Stimulated activated naive CD8-positive, alpha-beta T cell treated with anti-CD3 and anti-CD28 coated beads, Interleukin-15, amount 100 ng/mL, for 72 hours (primary cell): ENCODE measurements at regions not wholly inside any gene's neighbourhood (a gene's known extent, or its start where the extent isn't known, plus 50 kb on each side); places are given as distances from the start of the nearest gene placed in this dataset.

ENCODE experiments used
- ATAC-seq: fragments of 150-1000 bp; cut with Tn5 transposase; 2 replicates; pipeline ENCODE4 v1.10.0; 2021; ENCODE audit warnings: mild to moderate bottlenecking, moderate library complexity
- DNase-seq, 2 donors: peaks; one replicate each; pipeline ENCODE4 v3.0.0; 2021 to 2022
- H3K27ac Mint-ChIP-seq, 2 donors: one replicate each; pipeline ENCODE4 v1.8.0; 2022; ENCODE audit warnings: mild to moderate bottlenecking in 2 of 2, mixed read lengths in 2 of 2, moderate library complexity in 2 of 2
- H3K27me3 Mint-ChIP-seq: one replicate; pipeline ENCODE4 v1.8.0; 2022; ENCODE audit warnings: mixed read lengths
- H3K4me1 Mint-ChIP-seq: one replicate; pipeline ENCODE4 v1.8.0; 2022; ENCODE audit warnings: mild to moderate bottlenecking, mixed read lengths
- H3K4me3 Mint-ChIP-seq, 2 donors: one replicate each; pipeline ENCODE4 v1.8.0; 2022; ENCODE audit warnings: mild to moderate bottlenecking in 2 of 2, mixed read lengths in 2 of 2, moderate library complexity in 1 of 2
- H3K9me3 Mint-ChIP-seq, 2 donors: one replicate each; pipeline ENCODE4 v1.8.0; 2022; ENCODE audit warnings: mixed read lengths in 2 of 2

DNA sequence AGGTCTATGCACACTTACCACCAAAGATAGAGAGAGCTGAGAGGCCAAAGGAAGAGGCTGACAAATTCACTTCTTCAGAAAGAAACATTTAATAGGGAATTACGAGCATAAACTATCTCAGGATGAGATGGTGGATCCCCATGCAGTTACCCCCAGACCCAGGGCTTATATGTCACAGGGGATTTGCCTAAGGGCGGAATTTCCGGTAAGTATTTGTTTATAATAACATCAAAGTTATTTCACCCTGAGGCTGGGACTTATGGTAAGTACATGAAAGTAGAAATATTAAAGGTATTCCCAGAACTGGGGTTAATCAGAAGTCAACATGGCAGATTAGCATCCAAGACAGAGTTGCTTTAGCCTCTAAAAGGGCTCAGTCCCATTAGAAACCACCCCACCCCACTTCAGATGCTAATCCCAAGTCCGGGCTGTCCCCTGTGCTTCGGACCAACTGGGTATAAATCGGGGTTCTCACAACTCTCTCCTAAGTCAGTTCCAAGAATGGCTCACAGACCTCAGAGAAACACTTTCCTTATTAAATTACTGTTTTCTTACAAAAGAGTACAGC lies 247.4 kb upstream of the ZP4 start:
- H3K9me3 Mint-ChIP-seq, result peaks cover 6 to 7% of the 10 kb centered on the region in 2 donors
- ATAC-seq, result no peak
- no peaks in the 10 kb centered on the region for H3K27me3 Mint-ChIP-seq
- no peak for DNase-seq
- no peaks in the 10 kb centered on the region for H3K4me1 Mint-ChIP-seq
- no peak overlapping the region for H3K4me3 Mint-ChIP-seq
- H3K27ac Mint-ChIP-seq, result no peak overlapping the region

DNA sequence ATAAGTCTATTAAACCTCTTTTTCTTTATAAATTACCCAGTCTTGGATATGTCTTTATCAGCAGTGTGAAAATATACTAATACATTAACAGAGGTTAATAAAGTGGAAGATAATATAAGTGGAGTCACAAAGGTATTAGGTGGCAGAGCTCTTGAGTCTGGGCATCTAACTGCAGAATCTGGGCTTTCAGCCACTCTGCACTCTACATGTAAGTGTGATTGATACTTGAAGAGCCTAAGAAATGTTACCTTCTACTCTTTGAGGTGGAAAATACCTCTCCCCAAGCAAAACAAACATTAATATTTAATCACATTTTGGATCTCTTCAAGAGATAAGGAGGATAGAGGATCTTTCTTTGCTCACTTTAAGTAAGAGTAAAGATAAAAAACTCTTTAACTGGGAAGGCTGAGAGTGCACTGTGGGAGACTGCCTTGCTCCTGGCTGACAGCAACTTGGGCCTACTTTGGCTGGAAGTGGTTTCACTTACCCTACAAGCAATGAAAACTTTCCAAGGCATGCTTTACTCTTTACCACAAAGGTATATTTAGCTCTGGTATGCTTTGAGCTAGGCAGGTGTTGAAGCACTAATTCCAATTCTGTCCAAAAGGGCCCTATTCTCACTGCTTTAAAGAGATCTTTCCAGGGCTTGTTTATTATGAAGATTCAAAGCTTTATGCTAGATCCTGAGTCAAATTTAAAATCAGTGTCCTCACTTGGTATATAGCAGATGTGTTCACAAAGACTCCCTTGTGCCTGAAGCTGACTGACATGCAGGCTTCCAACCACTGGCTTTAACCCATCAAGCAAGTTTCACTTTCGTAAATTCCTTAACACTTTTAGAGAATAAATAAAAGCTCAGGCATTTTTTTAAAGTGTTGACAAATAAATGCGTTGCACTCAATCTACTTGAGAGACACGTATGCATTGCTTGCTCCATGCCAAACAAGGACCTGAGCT lies 245.3 kb upstream of the ZP4 start:
- DNase-seq, result no peak
- no peaks in the 10 kb centered on the region for H3K4me1 Mint-ChIP-seq
- no peak overlapping the region for H3K4me3 Mint-ChIP-seq
- no peak for ATAC-seq
- H3K27ac Mint-ChIP-seq, result no peak overlapping the region
- H3K9me3 Mint-ChIP-seq, result peaks cover 0 to 6% of the 10 kb centered on the region in 2 donors
- H3K27me3 Mint-ChIP-seq, result no peaks in the 10 kb centered on the region

DNA sequence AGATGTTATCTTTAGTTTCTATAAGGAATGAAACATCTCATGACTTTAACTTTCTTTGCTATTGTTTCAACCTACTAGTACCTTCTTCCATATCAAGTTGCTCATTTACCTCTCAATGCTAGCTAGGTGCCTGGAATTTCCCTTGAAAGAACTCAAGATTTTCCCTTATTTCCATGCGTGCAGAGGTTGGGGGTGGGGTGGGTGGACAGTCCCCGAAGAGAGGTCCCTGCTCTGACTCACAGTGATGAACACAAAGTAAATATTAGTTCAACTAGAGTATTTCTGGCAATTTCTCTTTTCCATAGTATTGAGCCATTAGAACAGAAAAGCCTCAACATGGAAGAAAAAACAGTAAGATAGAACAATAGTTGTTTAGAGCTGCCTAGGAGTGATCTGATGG lies 239.0 kb upstream of the ZP4 start:
- Mint-ChIP-seq H3K4me3 (no peak overlapping the region), H3K4me1 (no peaks in the 10 kb centered on the region), H3K9me3 (peaks cover 0 to 10% of the 10 kb centered on the region in 2 donors), H3K27me3 (no peaks in the 10 kb centered on the region), H3K27ac (no peak overlapping the region)
- no peak for DNase-seq
- ATAC-seq, result no peak

DNA sequence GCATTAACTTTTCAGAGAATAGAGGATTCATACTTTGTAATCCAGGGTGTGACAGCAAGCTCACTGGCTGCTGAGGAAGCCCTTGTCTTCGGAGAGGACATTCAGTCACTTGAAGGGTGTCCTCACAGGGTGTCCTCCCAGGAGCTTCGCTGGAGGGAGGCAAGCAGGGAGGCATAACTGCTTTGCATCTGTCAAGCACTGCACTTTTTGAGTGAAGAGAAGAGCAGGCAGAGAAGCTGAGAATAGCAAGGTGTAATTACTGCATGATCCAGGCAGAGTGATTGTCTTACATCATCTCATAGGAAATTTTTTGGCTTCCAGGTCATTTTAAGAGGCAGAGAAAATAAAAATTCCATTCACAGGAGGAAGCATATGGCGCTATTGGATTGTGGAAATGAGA lies 232.5 kb upstream of the ZP4 start:
- H3K9me3 Mint-ChIP-seq, result no peaks in the 10 kb centered on the region
- H3K4me3 Mint-ChIP-seq, result no peak overlapping the region
- DNase-seq (no peak), ATAC-seq (no peak)
- no peaks in the 10 kb centered on the region for H3K27me3 Mint-ChIP-seq
- no peaks in the 10 kb centered on the region for H3K4me1 Mint-ChIP-seq
- H3K27ac Mint-ChIP-seq, result no peak overlapping the region

DNA sequence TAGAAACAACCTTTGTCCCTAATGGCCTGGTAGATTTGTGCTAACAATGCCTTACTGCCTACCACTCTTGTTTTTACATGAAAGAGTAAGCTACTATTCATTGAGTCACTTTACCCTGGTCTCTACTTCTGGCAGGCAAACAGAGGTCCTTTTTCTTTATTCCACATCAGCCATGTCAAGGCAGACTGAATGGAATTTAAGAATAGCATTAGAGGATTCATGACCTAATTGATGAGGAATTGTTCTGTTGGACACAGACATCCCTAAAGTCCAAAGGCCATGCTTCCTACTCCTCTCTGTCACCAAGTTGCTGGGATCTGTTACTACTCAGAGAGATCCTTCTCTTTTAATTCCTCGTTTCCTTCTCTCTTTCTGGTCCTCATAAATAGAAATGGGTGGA lies 229.1 kb upstream of the ZP4 start:
- Mint-ChIP-seq H3K9me3 (peaks cover 0 to 7% of the 10 kb centered on the region in 2 donors), H3K4me1 (no peaks in the 10 kb centered on the region), H3K27ac (no peak overlapping the region), H3K4me3 (no peak overlapping the region), H3K27me3 (no peaks in the 10 kb centered on the region)
- ATAC-seq, result no peak
- no peak for DNase-seq

DNA sequence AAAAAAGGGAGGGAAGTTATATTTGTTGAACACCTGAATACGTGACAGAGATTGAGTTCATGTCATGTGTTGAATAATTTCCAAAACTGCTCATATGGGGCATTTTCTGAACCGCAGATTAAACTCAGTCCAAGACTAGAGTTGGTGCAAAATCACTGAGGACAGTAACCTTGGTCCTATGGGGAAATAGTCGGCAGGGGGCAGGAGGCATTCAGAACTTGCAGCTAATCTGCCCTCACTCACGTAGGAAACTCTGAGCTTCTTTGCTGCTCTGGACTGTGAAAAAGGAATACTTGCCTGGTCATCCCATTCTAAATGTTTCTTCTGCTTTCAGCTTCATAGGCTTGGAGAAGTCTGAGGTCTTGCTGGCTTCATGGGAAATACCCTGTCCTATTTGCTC lies 228.3 kb upstream of the ZP4 start:
- Mint-ChIP-seq H3K27me3 (no peaks in the 10 kb centered on the region), H3K9me3 (peaks cover 0 to 7% of the 10 kb centered on the region in 2 donors), H3K4me3 (no peak overlapping the region), H3K4me1 (no peaks in the 10 kb centered on the region), H3K27ac (no peak overlapping the region)
- ATAC-seq, result no peak
- DNase-seq, result no peak

DNA sequence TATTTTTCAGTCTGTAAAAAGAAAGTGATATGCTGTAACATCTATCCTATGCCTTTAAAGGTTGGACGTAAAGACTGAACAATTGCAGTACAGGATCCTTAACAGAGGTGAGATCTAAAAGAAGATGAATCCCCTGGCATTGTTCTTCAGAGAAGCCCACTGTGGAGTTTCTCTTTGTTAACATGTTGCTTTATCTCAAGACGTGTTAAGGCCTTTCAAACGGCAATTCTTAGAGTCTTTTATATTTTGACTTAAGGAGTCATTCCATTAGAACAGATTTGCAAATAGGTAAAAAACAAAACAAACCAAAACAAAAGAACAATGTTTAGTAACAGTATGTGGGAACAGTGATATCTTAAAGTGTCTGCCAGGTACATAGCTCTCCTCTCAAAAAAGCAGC lies 225.1 kb upstream of the ZP4 start:
- H3K27me3 Mint-ChIP-seq, result no peaks in the 10 kb centered on the region
- no peak for ATAC-seq
- peaks cover 2 to 10% of the 10 kb centered on the region in 2 donors for H3K9me3 Mint-ChIP-seq
- no peak overlapping the region for H3K27ac Mint-ChIP-seq
- H3K4me1 Mint-ChIP-seq, result no peaks in the 10 kb centered on the region
- H3K4me3 Mint-ChIP-seq, result no peak overlapping the region
- no peak for DNase-seq

DNA sequence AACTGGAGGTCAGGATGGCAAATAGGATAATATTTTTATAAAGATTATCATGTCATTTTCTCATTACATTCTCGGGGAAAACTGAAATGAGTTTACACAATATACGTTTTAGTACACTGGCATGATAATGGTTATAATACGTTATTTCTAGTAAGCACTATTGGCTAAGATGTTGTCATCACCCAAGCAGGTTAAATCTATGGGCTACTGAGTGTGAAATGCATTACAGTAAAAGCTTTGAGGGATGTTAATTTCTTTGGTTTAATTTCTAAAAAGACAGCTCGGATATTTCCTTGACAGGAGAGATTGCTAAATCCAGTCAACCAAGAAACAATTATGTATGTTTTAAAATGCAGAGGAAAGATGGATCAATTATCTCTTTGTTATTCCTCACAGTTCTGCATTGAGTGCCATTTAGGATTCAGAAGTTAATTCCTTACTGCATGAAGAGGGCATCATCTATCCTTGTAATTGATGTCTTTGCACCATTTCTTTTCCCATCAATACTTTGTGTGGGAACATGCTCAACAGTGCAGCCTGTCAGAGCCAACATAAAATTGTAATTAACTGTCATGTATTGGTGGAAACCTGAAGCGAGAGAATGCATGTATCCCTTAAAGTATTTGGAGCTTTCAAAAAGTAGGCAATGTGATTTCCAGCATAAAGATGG lies 222.4 kb upstream of the ZP4 start:
- no peak for DNase-seq
- no peaks in the 10 kb centered on the region for H3K4me1 Mint-ChIP-seq
- peaks cover 7 to 17% of the 10 kb centered on the region in 2 donors for H3K9me3 Mint-ChIP-seq
- H3K27ac Mint-ChIP-seq, result no peak overlapping the region
- ATAC-seq, result no peak
- H3K27me3 Mint-ChIP-seq, result no peaks in the 10 kb centered on the region
- no peak overlapping the region for H3K4me3 Mint-ChIP-seq

DNA sequence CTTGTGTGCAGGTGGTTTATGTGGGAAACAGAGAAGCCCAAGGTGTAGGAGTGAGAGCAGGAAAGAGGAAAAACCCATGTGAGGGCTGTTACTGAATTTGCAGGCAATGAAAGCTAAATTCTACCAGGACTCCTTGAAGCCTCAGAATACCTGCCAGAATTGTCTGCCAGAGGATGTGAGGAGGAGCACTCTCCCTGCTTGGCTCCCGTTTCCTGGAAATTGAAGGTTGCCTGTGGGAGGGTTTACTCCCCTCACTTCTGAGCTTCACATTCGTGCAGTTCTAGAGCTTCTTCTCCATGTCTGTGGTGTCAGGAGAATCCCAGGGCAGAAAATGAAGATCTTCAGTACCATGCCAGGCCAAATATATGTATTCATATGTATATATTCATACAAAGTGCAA lies 220.8 kb upstream of the ZP4 start:
- Mint-ChIP-seq H3K9me3 (peaks cover 7 to 10% of the 10 kb centered on the region in 2 donors), H3K27me3 (no peaks in the 10 kb centered on the region), H3K27ac (no peak overlapping the region), H3K4me1 (no peaks in the 10 kb centered on the region), H3K4me3 (no peak overlapping the region)
- DNase-seq, result no peak
- ATAC-seq, result no peak

DNA sequence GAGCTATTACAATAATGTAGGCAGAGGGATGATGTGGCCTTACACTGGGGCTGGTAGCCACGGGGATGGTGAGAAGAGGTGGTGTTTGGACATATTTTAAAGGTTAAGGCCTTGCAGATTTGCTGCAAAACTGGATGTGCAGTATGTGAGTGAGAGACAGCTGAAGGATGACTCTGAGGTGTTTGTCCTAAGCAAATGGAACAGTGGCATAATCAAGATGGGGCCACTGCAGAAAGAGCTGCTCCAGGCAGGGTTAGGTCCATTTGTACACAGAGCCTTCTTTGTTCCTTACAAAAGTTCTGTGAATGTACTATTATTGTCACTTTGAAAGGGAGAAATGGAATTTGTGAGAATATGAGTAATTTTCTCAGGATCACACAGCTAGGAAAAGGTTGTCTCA lies 220.4 kb upstream of the ZP4 start:
- H3K4me3 Mint-ChIP-seq, result no peak overlapping the region
- ATAC-seq (no peak), DNase-seq (no peak)
- H3K9me3 Mint-ChIP-seq, result peaks cover 7 to 10% of the 10 kb centered on the region in 2 donors
- H3K27me3 Mint-ChIP-seq, result no peaks in the 10 kb centered on the region
- no peaks in the 10 kb centered on the region for H3K4me1 Mint-ChIP-seq
- H3K27ac Mint-ChIP-seq, result no peak overlapping the region

DNA sequence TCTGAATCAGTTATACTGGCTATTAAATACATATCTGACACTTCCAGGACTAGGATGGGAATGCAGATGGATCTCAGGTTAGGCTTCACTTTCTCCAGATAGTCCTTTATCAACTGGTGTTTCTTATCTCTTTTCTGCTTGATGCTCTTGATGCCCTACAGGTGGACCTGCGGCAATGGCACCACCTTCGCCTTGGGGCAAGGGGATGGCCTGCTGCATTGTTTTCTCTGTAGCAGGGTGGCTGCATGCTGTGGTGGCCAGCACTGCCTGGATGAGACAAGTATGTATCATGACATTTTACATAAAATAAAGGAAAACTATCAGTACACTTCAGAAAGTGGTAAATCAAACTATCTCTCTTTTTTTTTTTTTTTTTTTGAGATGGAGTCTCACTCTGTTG lies 217.7 kb upstream of the ZP4 start:
- Mint-ChIP-seq H3K4me3 (no peak overlapping the region), H3K9me3 (peaks cover 10 to 13% of the 10 kb centered on the region in 2 donors), H3K27me3 (no peaks in the 10 kb centered on the region), H3K4me1 (no peaks in the 10 kb centered on the region), H3K27ac (no peak overlapping the region)
- ATAC-seq, result no peak
- DNase-seq, result no peak

DNA sequence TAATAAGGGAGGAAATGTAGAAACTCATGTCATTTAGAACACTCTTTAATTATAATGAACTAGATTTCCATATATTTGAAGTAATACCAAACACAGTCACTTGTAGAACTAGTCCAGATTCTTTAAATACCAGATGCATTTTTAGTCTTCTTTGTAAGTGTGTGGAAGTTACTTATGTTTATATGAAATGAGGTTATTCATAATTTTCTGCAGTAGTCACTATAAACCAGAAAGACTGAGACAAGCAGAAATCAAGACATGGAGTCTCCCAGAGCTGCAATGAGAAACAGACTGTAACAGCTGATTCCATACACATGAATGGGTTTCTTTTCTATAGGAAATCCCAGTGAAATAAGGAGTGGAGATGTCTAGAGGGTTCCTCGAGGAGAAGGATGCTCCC lies 216.6 kb upstream of the ZP4 start:
- H3K27me3 Mint-ChIP-seq, result no peaks in the 10 kb centered on the region
- no peak for ATAC-seq
- H3K27ac Mint-ChIP-seq, result no peak overlapping the region
- no peak overlapping the region for H3K4me3 Mint-ChIP-seq
- H3K4me1 Mint-ChIP-seq, result no peaks in the 10 kb centered on the region
- DNase-seq, result no peak
- H3K9me3 Mint-ChIP-seq, result peaks cover 10 to 13% of the 10 kb centered on the region in 2 donors

DNA sequence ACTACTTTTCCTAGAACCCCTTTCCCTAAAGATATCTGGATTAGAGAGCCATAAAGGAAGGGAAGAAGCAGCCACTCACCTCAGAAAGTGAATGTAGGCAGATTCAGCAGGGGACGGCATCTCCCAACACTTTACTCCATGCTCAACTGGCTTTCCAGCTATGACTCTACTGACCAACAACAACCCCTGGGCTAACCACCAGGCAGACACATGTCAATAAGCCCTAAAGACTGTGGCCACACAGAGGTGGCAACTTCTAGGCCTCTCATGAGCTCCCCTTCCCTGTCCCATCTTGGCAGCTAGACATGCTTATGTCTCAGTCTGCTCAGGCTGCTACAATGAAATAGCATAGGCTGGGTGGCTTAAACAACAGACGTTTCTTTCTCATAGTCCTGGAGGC lies 214.0 kb upstream of the ZP4 start:
- Mint-ChIP-seq H3K4me1 (no peaks in the 10 kb centered on the region), H3K27me3 (no peaks in the 10 kb centered on the region), H3K4me3 (no peak overlapping the region), H3K9me3 (peaks cover 3 to 11% of the 10 kb centered on the region in 2 donors), H3K27ac (no peak overlapping the region)
- no peak for DNase-seq
- ATAC-seq, result no peak

DNA sequence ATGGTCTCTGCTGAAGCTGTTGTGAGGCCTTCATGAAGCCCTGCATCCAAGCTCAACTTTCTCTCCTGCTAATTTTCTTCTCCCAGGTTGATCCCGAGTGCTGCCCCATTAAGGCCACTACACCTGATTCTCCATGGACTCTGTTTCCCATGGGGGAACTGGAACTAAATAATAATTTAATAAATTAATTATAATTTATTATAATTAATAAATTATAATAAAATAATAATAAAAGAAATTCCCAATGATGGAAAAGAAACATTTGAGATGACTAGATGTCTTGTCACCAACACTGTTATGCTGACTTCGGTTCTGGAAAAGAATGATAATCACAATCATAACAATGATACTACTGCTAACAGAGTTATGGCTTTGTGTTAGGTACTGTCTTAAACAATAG lies 211.2 kb upstream of the ZP4 start:
- DNase-seq (no peak), ATAC-seq (no peak)
- no peaks in the 10 kb centered on the region for H3K4me1 Mint-ChIP-seq
- no peaks in the 10 kb centered on the region for H3K27me3 Mint-ChIP-seq
- H3K4me3 Mint-ChIP-seq, result no peak overlapping the region
- H3K27ac Mint-ChIP-seq, result no peak overlapping the region
- peaks cover 11 to 14% of the 10 kb centered on the region in 2 donors for H3K9me3 Mint-ChIP-seq

DNA sequence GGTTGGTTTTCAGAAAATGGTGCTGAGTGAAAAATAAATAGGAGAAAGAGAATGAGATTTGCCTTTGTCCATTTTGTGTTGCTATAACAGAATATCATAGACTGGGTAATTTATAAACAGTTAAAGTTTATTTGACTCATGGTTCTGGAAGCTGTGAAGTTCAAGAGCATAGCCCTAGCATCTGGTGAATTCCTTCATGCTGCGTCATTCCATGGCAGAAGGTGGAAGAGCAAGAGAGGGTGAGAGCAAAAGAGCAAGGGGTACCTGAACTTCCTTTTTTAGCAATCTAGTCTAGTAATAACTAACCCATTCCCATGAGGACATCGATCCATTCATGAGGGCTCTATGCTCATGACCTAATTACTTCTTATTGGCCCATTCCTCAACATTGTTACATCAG lies 209.1 kb upstream of the ZP4 start:
- Mint-ChIP-seq H3K27me3 (no peaks in the 10 kb centered on the region), H3K4me1 (no peaks in the 10 kb centered on the region), H3K27ac (no peak overlapping the region), H3K9me3 (peaks cover 4 to 14% of the 10 kb centered on the region in 2 donors), H3K4me3 (no peak overlapping the region)
- ATAC-seq (no peak), DNase-seq (no peak)

DNA sequence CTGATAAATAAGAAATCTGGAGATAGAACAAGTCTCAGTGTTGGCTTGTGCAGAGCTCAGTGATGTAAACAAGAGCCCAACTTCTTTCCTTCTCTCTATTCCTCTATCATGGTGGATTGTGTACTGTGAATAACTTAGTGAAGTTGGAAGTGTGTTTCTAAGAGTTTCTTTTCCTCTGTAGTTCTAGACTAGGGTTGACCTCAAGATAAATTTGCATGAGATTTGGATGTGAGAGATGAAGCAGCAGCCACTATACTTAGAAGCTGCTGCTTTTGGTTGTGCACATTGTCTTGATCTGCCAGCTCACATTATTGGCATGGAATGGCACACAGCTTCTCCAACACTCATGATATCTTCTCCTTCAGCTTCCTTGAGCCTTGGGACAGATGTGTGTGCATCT lies 198.9 kb upstream of the ZP4 start:
- ATAC-seq, result no peak
- Mint-ChIP-seq H3K27me3 (no peaks in the 10 kb centered on the region), H3K27ac (no peak overlapping the region), H3K9me3 (peaks cover 5 to 34% of the 10 kb centered on the region in 2 donors), H3K4me3 (no peak overlapping the region), H3K4me1 (no peaks in the 10 kb centered on the region)
- DNase-seq, result no peak
